ENCODE measurements at regions not wholly inside any gene's neighbourhood (a gene's known extent, or its start where the extent isn't known, plus 50 kb on each side); places are given as distances from the start of the nearest gene placed in this dataset.

DNA sequence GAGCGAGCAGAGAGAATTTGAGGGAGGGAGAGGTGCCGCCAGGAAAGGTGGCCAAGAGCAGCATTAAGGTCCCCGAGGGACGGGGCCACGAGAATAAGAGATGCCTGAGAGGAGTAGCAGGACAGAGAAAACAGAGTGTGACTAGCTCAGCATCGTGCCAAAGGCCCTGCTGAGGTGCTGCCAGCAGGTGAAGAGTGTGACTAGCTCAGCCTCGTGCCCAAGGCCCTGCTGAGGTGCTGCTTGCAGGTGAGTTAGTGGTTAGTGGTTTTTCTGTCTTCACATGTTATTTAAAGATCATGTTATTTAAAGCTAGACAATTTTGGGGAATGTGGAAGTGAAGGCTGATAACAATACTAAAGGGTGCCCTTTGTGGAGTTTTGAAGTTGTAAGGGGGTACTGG is 464.5 kb upstream of the FAT1 start:
- TF ChIP-seq EZH2 (IDR thresholded peaks at IDR 0.05; ENCODE audit: borderline replicate concordance, low read depth, low read length, poor library complexity, severe bottlenecking), result no peak
- TF ChIP-seq, protein P1, sequence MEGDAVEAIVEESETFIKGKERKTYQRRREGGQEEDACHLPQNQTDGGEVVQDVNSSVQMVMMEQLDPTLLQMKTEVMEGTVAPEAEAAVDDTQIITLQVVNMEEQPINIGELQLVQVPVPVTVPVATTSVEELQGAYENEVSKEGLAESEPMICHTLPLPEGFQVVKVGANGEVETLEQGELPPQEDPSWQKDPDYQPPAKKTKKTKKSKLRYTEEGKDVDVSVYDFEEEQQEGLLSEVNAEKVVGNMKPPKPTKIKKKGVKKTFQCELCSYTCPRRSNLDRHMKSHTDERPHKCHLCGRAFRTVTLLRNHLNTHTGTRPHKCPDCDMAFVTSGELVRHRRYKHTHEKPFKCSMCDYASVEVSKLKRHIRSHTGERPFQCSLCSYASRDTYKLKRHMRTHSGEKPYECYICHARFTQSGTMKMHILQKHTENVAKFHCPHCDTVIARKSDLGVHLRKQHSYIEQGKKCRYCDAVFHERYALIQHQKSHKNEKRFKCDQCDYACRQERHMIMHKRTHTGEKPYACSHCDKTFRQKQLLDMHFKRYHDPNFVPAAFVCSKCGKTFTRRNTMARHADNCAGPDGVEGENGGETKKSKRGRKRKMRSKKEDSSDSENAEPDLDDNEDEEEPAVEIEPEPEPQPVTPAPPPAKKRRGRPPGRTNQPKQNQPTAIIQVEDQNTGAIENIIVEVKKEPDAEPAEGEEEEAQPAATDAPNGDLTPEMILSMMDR (conservative IDR thresholded peaks at IDR 0.05; ENCODE audit: low read depth, low read length), result no peak

Measured in A673 (cell line).